ENCODE measurements at regions not wholly inside any gene's neighbourhood (a gene's known extent, or its start where the extent isn't known, plus 50 kb on each side); places are given as distances from the start of the nearest gene placed in this dataset.

- DNase-seq (ENCODE audit: low read depth): no peak
These were observed 169.4 kb downstream of the FOXL1 start for GRCh38 chr16:86747761-86748160.

DNA sequence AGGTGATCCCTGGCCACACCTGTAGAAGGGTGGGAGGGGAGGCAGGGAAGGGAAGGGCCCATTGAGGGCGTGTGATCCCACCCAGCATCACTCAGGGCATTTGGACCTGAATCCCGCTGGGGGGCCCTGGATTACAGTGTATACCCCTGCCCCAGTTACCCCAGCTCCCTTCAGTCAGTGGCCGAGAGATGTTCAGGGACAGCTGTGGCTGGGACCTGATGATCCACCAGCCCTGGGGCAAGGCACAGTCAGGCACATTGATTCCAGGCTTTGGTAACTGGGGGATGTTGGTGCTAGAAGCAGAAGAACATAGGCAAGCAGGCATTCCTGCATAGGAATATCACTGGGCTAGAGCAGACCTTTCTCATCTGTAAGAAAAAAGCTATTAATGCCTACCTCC is 170.3 kb downstream of the FOXL1 start:
- DNase-seq (ENCODE audit: low read depth): no peak

GRCh38 chr16:86751076-86752030 is 173.0 kb downstream of the FOXL1 start:
- no peak for DNase-seq (ENCODE audit: low read depth)

DNA sequence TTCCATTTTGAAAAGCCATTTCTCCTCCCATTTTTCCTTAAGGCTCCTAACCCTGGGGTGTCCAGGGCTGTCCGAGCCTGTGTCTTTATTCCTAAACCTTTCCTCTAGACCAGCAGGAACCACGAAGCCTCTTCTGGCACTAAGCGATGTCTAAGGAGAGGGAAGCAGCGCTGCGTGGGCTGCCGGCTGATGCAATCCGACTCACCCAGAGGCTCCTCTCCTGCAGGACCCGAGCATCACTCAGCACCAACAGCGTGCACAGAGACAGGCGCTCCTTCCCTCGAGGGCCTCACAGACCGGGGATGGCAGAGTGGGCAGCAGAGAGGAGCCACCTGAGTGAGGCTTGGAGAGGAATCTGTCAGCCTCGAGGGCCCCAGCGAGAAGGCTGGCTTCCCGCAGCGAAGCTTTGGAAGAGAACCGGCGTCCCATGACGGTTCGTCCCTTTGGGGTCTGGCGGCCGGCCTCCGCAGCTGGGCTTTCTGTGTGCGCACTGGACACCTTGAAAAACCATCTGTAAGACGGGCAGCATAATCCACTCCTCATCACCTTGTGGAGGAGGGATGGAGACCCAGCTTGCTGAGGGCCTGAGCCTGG is 174.3 kb downstream of the FOXL1 start:
- DNase-seq (ENCODE audit: low read depth): no peak

DNA sequence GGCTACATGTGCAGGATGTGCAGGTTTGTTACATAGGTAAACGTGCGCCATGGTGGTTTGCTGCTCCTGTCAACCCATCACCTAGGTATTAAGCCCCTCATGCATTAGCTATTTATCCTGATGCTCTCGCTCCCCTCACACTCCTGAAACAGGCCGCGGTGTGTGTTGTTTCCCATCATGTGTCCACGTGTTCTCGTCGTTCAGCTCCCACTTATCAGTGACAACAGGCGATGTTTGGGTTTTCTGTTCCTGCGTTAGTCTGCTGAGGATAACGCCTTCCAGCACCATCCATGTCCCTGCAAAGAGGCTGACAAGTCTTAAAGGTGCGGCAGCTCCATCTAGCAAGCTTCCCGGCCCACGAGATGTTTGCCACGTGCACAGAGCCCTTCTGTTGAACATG is 175.1 kb downstream of the FOXL1 start:
- DNase-seq (ENCODE audit: low read depth): no peak

DNA sequence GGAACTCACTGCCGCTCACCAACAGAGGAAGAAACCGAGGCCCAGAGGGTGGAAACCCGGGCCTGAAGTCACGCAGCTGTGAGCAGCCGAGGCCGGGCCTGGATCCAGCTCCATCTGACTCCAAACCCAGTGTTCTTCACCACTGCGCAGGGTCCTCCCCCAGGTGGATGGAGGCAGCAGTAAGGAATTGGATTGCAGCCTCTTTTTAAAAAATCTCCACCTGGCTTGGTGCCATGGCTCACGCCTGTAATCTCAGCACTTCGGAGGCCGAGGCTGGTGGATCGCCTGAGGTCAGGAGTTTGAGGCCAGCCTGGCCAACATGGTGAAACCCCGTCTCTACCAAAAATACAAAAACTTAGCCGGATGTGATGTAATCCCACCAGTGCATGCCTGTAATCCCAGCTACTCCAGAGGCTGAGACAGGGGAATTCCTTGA is 177.2 kb downstream of the FOXL1 start:
- DNase-seq (ENCODE audit: low read depth): no peak

DNA sequence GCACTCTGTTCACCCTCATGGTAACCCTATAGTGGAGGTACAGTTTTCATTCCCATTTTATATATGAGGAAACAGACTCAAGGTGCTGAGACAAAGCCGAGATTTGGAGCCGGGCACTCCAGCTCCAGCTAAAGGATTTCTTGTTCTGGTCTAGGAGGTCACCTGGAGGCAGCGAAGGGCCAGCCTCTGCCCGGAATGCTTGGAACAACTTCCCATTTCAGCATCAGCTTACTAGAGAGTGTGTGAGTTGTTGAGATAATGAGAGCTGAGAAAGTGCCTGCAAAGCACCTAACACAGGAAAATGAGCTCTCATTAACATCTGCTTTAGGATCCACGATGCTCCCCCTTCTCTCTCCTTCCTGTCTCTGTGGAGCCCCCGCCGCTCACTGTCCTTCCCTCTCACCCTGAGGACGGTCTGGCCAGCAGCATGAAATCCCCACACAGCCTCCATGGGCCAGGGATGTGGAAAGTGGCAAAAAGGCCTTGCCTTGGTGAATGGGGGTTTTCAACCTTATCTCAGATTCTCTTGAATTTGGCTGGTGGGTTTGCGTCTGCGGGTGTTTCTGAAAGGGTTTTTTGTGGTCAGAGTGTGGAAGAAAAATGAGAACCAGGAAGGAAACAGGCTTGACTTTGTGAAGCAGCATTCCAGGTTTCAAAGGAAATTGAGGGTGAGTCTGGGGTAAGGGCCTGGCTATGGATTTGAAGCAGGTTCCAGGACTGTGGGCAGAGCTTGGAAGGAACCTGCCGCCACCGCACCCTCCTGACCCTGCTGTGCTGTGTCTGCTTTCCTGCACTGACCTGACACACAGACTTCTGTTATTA is 178.7 kb downstream of the FOXL1 start:
- no peak for DNase-seq (ENCODE audit: low read depth)

- no peak for DNase-seq (ENCODE audit: low read depth)
These were observed 179.3 kb downstream of the FOXL1 start for GRCh38 chr16:86757704-86758040.

DNA sequence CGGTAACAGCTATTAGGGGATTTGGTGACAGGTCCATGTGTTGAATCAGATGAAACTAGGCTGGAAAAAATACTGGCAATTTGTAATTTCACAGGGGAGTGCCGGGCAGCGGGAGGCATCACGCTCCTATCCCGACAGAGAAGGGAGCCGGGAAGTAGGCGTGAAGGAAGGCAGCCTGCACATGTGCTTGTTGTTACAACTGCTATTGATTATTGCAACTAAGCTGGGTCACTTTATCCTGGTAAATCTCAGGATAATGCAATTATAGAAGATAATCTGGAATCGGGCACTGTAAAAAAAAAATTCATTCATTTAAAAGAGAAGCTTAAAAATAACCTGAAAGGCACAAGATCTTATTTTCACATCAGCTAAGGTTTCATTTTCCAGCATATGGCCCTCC is 180.6 kb downstream of the FOXL1 start:
- no peak for DNase-seq (ENCODE audit: low read depth)

- DNase-seq (ENCODE audit: low read depth): peak; percentile 6
These were observed 183.0 kb downstream of the FOXL1 start for GRCh38 chr16:86761111-86762031.

DNA sequence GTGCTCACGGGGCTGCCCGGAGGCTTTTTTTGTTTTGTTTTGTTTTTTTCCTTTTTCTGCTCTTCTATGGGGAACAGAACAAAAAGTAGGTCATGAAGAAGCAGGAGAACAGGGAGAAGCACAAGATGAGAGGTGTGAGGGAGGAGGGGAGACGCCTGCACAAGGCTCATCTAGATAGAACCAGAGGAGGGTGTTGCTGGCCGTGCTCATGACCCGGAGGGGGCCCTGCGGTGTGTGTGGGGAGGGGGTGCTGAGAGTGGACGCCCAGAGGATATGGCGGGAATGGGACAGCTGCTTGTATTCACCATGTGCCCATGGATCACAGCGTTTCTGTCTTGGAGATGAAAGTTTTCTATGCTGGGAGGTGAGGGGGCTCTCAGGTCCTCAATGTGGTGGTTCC is 183.7 kb downstream of the FOXL1 start:
- no peak for DNase-seq (ENCODE audit: low read depth)

GRCh38 chr16:86763819-86764218 is 185.5 kb downstream of the FOXL1 start:
- no peak for DNase-seq (ENCODE audit: low read depth)

- DNase-seq (ENCODE audit: low read depth): no peak
These were observed 186.2 kb downstream of the FOXL1 start for GRCh38 chr16:86764551-86764950.

DNA sequence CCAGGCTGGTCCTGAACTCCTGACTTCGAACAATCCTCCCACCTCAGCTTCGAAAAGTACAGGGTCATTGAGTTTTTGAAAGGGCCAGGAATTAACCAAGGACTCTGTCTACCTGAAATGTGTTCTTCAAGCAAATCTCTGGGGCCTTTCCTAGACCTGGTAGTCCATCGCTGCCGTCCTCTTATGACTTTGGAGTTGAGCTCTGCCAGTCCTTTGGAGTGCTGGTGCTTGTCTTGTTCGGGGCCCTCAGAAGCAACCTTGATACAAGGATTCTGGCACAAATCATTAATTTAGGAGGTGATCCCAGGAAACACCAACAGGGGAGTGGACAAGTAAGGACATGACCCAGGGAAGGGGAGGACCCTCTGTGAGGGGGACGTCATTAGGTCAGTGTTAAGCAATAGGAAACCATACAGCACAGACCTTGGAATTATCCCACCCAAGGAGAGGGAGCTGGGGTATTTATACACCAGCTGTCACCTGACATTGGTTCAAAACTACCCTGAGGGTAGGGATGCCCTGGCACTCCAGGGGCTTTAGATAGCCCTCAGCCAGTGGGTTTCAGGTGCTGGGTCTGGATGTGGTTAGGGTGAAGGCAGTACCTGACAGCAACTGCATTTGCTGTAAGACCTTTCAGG is 187.2 kb downstream of the FOXL1 start:
- DNase-seq (ENCODE audit: low read depth): no peak

- no peak for DNase-seq (ENCODE audit: low read depth)
These were observed 188.4 kb downstream of the FOXL1 start for GRCh38 chr16:86766700-86767099.

- no peak for DNase-seq (ENCODE audit: low read depth)
These were observed 190.0 kb downstream of the FOXL1 start for GRCh38 chr16:86768228-86768791.

DNA sequence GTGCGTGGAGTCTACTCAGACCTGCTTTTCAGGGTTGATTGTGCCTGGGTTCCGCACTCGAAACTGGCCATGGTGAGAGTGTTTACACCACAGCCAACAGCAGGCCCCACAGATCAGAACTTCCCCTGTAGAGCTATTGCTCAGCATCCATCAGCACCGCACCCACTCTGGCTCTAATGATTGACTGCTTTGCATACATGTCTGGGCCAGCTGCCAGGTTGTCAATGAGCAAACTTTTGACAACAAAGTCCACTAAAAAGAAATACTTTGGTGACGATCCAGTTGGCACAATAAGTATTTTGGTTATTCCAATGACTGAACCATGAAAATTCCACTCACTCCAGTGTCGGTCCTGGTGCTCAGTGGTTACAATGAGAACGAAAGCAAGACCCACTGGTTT is 190.7 kb downstream of the FOXL1 start:
- no peak for DNase-seq (ENCODE audit: low read depth)

DNA sequence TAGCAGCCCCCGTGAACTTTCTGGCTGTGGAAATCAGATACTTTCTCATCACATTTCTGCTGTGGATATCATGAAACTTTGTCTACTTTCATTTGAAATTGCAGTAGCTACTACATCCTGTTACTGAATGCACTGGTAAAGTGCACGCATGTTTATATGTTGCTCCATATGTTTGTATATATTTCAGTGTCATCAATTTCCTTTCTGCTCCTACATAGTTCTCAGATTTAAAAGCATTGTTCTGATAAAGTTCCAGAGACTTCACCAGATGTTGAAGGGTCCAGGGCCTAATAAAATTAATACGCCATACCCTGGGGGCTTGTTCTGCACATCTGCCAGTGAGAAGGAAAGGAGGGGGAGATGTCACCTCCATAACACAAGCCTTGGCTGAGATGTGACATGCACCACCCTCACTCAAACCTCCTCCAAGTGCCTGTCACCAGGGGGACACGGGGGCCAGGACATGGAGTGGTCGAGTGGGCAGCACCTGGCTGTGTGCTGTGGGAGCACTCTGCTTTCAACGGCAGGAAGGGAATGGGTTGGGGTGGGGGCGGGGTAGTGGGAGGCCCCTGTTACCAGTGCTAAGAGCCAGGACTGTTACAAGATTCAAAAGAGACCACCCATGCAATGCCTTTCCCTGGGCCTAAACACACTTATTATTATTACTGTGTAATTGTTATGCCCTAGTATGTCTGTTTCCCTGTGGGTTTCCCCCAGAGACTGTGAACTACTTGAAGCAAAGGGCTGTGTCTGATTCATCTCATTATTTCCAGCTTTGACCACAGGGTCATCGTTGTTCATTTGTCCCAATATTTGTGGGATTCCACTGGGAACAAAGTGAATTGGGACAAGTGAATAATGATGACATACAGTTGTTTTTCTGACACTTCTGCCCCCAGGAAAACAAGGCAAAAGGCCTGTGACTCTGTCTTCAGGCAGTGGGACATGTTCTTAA is 193.4 kb downstream of the FOXL1 start:
- no peak for DNase-seq (ENCODE audit: low read depth)

DNA sequence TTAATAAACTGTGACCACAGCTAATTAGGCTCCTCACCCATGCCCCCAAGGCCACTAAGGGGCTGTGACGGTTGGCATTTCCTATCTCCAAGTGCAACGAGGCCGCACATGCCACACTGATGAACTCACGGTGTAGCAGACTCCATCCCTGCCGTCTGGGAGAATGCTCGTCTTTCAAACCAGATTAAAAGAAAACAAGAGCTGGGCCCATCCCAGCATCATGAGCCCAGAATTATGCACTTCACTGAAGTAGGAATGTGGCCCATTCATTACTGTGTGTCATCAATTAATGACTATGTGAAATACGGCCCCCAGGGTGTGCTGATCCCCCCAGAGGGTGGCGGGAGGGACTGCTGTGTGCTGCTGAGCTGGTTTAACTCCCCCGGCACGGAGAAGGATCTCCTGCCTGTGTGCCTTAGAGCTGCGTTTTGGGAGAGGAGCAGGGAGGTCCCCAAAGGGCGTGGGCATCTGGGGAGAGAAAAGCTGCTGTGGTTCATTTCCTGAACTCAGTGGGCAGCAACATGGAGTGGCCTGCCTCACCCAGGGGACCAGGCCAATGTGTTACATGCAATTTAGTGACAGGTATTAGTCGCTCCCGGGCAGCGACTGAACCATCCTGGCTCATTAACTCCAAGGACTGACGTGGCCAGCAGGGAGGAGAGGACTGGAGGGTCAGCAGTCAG is 194.5 kb downstream of the FOXL1 start:
- no peak for DNase-seq (ENCODE audit: low read depth)
